SJSA1 (cell line): ENCODE measurements at regions not wholly inside any gene's neighbourhood (a gene's known extent, or its start where the extent isn't known, plus 50 kb on each side); places are given as distances from the start of the nearest gene placed in this dataset.

Experiments
- DNase-seq, 2 experiments: peaks; one replicate each; pipeline ENCODE4 v3.0.0-alpha.2; 2015 to 2020; ENCODE audit warnings: low spot score in 2 of 2, low read depth in 1 of 2
- H3K27ac ChIP-seq: fragments of 250-450 bp; sonication (Bioruptor Pico); 2 replicates; pipeline ENCODE4 v1.5.1; 2020; ENCODE audit warnings: mild to moderate bottlenecking, moderate library complexity
- H3K27me3 ChIP-seq: fragments of 250-450 bp; sonication (Bioruptor Pico); replicated peaks from 2 replicates; pipeline ENCODE4 v1.5.1; 2020; ENCODE audit warnings: mild to moderate bottlenecking, moderate library complexity
- H3K36me3 ChIP-seq: fragments of 250-450 bp; sonication (Bioruptor Pico); 2 replicates; pipeline ENCODE4 v1.5.1; 2020; ENCODE audit warnings: mild to moderate bottlenecking
- H3K4me1 ChIP-seq: fragments of 250-450 bp; sonication (Bioruptor Pico); replicated peaks from 2 replicates; pipeline ENCODE4 v1.6.1; 2021; ENCODE audit warnings: mild to moderate bottlenecking
- H3K4me3 ChIP-seq: fragments of 250-450 bp; sonication (Bioruptor Pico); 2 replicates; pipeline ENCODE4 v1.5.1; 2020; ENCODE audit warnings: mild to moderate bottlenecking
- H3K9me3 ChIP-seq: fragments of 250-450 bp; sonication (Bioruptor Pico); replicated peaks from 2 replicates; pipeline ENCODE4 v1.5.1; 2020; ENCODE audit warnings: mild to moderate bottlenecking

GRCh38 chr10:130757271-130757670 is 554.2 kb downstream of the TCERG1L start:
- Histone ChIP-seq H3K36me3 (no peaks in the 10 kb centered on the region), H3K27me3 (no peaks in the 10 kb centered on the region), H3K9me3 (peaks cover 7% of the 10 kb centered on the region; the same call in 1 of the 2 replicates), H3K4me1 (no peaks in the 10 kb centered on the region), H3K27ac (no peak overlapping the region), H3K4me3 (no peak overlapping the region)
- DNase-seq = no peak

GRCh38 chr10:130757821-130758489 is 553.6 kb downstream of the TCERG1L start:
- H3K4me3 ChIP-seq = no peak overlapping the region
- peaks cover 7% of the 10 kb centered on the region; the same call in 1 of the 2 replicates for H3K9me3 ChIP-seq
- no peaks in the 10 kb centered on the region for H3K4me1 ChIP-seq
- DNase-seq = no peak
- H3K27ac ChIP-seq = no peak overlapping the region
- no peaks in the 10 kb centered on the region for H3K36me3 ChIP-seq
- no peaks in the 10 kb centered on the region for H3K27me3 ChIP-seq

- no peak overlapping the region for H3K4me3 ChIP-seq
- no peaks in the 10 kb centered on the region for H3K27me3 ChIP-seq
- no peaks in the 10 kb centered on the region for H3K4me1 ChIP-seq
- H3K9me3 ChIP-seq = peaks cover 10% of the 10 kb centered on the region; the same call in 1 of the 2 replicates
- H3K27ac ChIP-seq = no peak overlapping the region
- DNase-seq = no peak
- no peaks in the 10 kb centered on the region for H3K36me3 ChIP-seq
Observed at GRCh38 chr10:130758529-130758928, 553.0 kb downstream of the TCERG1L start.

- peaks cover 16% of the 10 kb centered on the region for H3K9me3 ChIP-seq
- no peak overlapping the region for H3K27ac ChIP-seq
- H3K27me3 ChIP-seq = no peaks in the 10 kb centered on the region
- no peaks in the 10 kb centered on the region for H3K4me1 ChIP-seq
- H3K4me3 ChIP-seq = no peak overlapping the region
- H3K36me3 ChIP-seq = no peaks in the 10 kb centered on the region
- no peak for DNase-seq
Observed at GRCh38 chr10:130761032-130761575, 550.4 kb downstream of the TCERG1L start.

- no peaks in the 10 kb centered on the region for H3K27me3 ChIP-seq
- H3K9me3 ChIP-seq = peaks cover 16% of the 10 kb centered on the region
- no peaks in the 10 kb centered on the region for H3K36me3 ChIP-seq
- no peak overlapping the region for H3K4me3 ChIP-seq
- no peak for DNase-seq
- H3K27ac ChIP-seq = no peak overlapping the region
- H3K4me1 ChIP-seq = no peaks in the 10 kb centered on the region
Observed at GRCh38 chr10:130761788-130762301, 549.7 kb downstream of the TCERG1L start.

GRCh38 chr10:130762491-130762890 is 549.0 kb downstream of the TCERG1L start:
- DNase-seq = no peak
- Histone ChIP-seq H3K36me3 (no peaks in the 10 kb centered on the region), H3K9me3 (peaks cover 16% of the 10 kb centered on the region), H3K27ac (no peak overlapping the region), H3K27me3 (no peaks in the 10 kb centered on the region), H3K4me1 (no peaks in the 10 kb centered on the region), H3K4me3 (no peak overlapping the region)

- H3K4me1 ChIP-seq = no peaks in the 10 kb centered on the region
- H3K27me3 ChIP-seq = no peaks in the 10 kb centered on the region
- DNase-seq = no peak
- peaks cover 16% of the 10 kb centered on the region for H3K9me3 ChIP-seq
- no peaks in the 10 kb centered on the region for H3K36me3 ChIP-seq
- no peak overlapping the region for H3K4me3 ChIP-seq
- H3K27ac ChIP-seq = no peak overlapping the region
Observed at GRCh38 chr10:130763071-130763470, 548.5 kb downstream of the TCERG1L start.

- Histone ChIP-seq H3K4me1 (no peaks in the 10 kb centered on the region), H3K36me3 (no peaks in the 10 kb centered on the region), H3K27me3 (no peaks in the 10 kb centered on the region), H3K4me3 (no peak overlapping the region), H3K9me3 (peaks cover 16% of the 10 kb centered on the region), H3K27ac (no peak overlapping the region)
- DNase-seq = no peak
Observed at GRCh38 chr10:130763491-130763890, 548.0 kb downstream of the TCERG1L start.

GRCh38 chr10:130764651-130765050 is 546.9 kb downstream of the TCERG1L start:
- H3K9me3 ChIP-seq = peaks cover 16% of the 10 kb centered on the region
- no peaks in the 10 kb centered on the region for H3K27me3 ChIP-seq
- DNase-seq = no peak
- no peaks in the 10 kb centered on the region for H3K4me1 ChIP-seq
- H3K36me3 ChIP-seq = no peaks in the 10 kb centered on the region
- no peak overlapping the region for H3K27ac ChIP-seq
- no peak overlapping the region for H3K4me3 ChIP-seq

- Histone ChIP-seq H3K4me3 (no peak overlapping the region), H3K27ac (no peak overlapping the region), H3K9me3 (peaks cover 16% of the 10 kb centered on the region), H3K36me3 (no peaks in the 10 kb centered on the region), H3K4me1 (no peaks in the 10 kb centered on the region), H3K27me3 (no peaks in the 10 kb centered on the region)
- no peak for DNase-seq
Observed at GRCh38 chr10:130766071-130766470, 545.5 kb downstream of the TCERG1L start.

- no peak for DNase-seq
- Histone ChIP-seq H3K36me3 (no peaks in the 10 kb centered on the region), H3K27me3 (no peaks in the 10 kb centered on the region), H3K9me3 (peaks cover 10% of the 10 kb centered on the region), H3K4me3 (no peak overlapping the region), H3K27ac (no peak overlapping the region), H3K4me1 (no peaks in the 10 kb centered on the region)
Observed at GRCh38 chr10:130767116-130767730, 544.3 kb downstream of the TCERG1L start.

GRCh38 chr10:130769146-130770017 is 542.1 kb downstream of the TCERG1L start:
- Histone ChIP-seq H3K4me3 (no peak overlapping the region), H3K4me1 (no peaks in the 10 kb centered on the region), H3K36me3 (no peaks in the 10 kb centered on the region), H3K9me3 (peaks cover 7% of the 10 kb centered on the region), H3K27me3 (no peaks in the 10 kb centered on the region), H3K27ac (no peak overlapping the region)
- DNase-seq = no peak

GRCh38 chr10:130770018-130770630 is 541.4 kb downstream of the TCERG1L start:
- Histone ChIP-seq H3K36me3 (no peaks in the 10 kb centered on the region), H3K9me3 (peaks cover 4% of the 10 kb centered on the region), H3K4me3 (no peak overlapping the region), H3K4me1 (no peaks in the 10 kb centered on the region), H3K27ac (no peak overlapping the region), H3K27me3 (no peaks in the 10 kb centered on the region)
- no peak for DNase-seq
